Upper lobe of left lung (tissue), 4 donors: ENCODE measurements at regions not wholly inside any gene's neighbourhood (a gene's known extent, or its start where the extent isn't known, plus 50 kb on each side); places are given as distances from the start of the nearest gene placed in this dataset.

Experiments
- EP300 ChIP-seq, 4 donors: sonication (generic); formaldehyde crosslinking; IDR thresholded peaks; one replicate each; pipeline ENCODE4 v1.5.1; 2017; ENCODE audit warnings: antibody characterized with exemption in 4 of 4, control low read depth in 2 of 4
- POLR2A ChIP-seq, 4 donors: fragments of 450-650 bp; IDR thresholded peaks; one replicate each; pipeline ENCODE4 v1.5.1; 2016 to 2017; ENCODE audit warnings: antibody characterized with exemption in 4 of 4, mild to moderate bottlenecking in 2 of 4
- POLR2AphosphoS5 ChIP-seq, 2 donors: sonication (generic); formaldehyde crosslinking; IDR thresholded peaks; one replicate each; pipeline ENCODE4 v1.5.1; 2017; ENCODE audit warnings: antibody characterized with exemption in 2 of 2
- TF ChIP-seq, protein P1 (sequence below), 6 experiments: fragments of 450-650 bp in 4 of 6; fragments of 200-600 bp in 2 of 6; sonication (generic) in 2 of 6; IDR thresholded peaks; one replicate each; pipeline ENCODE4 v1.5.1; 2016 to 2019; ENCODE audit warnings: antibody characterized with exemption in 6 of 6

- TF ChIP-seq EP300 (IDR thresholded peaks at IDR 0.05): no peak
- TF ChIP-seq, protein P1, sequence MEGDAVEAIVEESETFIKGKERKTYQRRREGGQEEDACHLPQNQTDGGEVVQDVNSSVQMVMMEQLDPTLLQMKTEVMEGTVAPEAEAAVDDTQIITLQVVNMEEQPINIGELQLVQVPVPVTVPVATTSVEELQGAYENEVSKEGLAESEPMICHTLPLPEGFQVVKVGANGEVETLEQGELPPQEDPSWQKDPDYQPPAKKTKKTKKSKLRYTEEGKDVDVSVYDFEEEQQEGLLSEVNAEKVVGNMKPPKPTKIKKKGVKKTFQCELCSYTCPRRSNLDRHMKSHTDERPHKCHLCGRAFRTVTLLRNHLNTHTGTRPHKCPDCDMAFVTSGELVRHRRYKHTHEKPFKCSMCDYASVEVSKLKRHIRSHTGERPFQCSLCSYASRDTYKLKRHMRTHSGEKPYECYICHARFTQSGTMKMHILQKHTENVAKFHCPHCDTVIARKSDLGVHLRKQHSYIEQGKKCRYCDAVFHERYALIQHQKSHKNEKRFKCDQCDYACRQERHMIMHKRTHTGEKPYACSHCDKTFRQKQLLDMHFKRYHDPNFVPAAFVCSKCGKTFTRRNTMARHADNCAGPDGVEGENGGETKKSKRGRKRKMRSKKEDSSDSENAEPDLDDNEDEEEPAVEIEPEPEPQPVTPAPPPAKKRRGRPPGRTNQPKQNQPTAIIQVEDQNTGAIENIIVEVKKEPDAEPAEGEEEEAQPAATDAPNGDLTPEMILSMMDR (IDR thresholded peaks at IDR 0.05): no peak
- no peak for TF ChIP-seq POLR2A (IDR thresholded peaks at IDR 0.05)
- no peak for TF ChIP-seq POLR2AphosphoS5 (IDR thresholded peaks at IDR 0.05)
These were observed 188.0 kb downstream of the SEMA6A start for GRCh38 chr5:116386633-116387032.
